H9 (cell line): ENCODE measurements at regions not wholly inside any gene's neighbourhood (a gene's known extent, or its start where the extent isn't known, plus 50 kb on each side); places are given as distances from the start of the nearest gene placed in this dataset.

Source experiments
- DNase-seq: peaks from one replicate; pipeline ENCODE4 v3.0.0-alpha.2; 2017
- H2AFZ ChIP-seq: one replicate; pipeline ENCODE4 v1.6.1; 2013; ENCODE audit warnings: mild to moderate bottlenecking, low read length, control low read depth, moderate library complexity
- H2AK5ac ChIP-seq: 2 replicates; pipeline ENCODE4 v1.6.1; 2013; ENCODE audit warnings: low read length, control low read depth, mixed read lengths; ENCODE audit not compliant: insufficient read length
- H2BK120ac ChIP-seq: one replicate; pipeline ENCODE4 v1.6.1; 2013; ENCODE audit warnings: low read depth, mild to moderate bottlenecking, low read length, control low read depth, inconsistent platforms; ENCODE audit not compliant: poor library complexity, severe bottlenecking
- H2BK12ac ChIP-seq: 2 replicates; pipeline ENCODE4 v1.6.1; 2013; ENCODE audit warnings: low read length, control low read depth, mixed read lengths, low read depth; ENCODE audit not compliant: insufficient read length
- H2BK15ac ChIP-seq: 2 replicates; pipeline ENCODE4 v1.6.1; 2013; ENCODE audit warnings: low read depth, low read length, control low read depth
- H2BK20ac ChIP-seq: one replicate; pipeline ENCODE4 v1.6.1; 2013; ENCODE audit warnings: low read depth, mild to moderate bottlenecking, low read length, control low read depth, inconsistent platforms; ENCODE audit not compliant: poor library complexity, severe bottlenecking
- H2BK5ac ChIP-seq: 2 replicates; pipeline ENCODE4 v1.6.1; 2013; ENCODE audit warnings: low read length, control low read depth, mixed read lengths; ENCODE audit not compliant: insufficient read length
- H3K14ac ChIP-seq: 2 replicates; pipeline ENCODE4 v1.6.1; 2013; ENCODE audit warnings: low read length, control low read depth; ENCODE audit not compliant: insufficient read depth
- H3K18ac ChIP-seq: 2 replicates; pipeline ENCODE4 v1.6.1; 2013; ENCODE audit warnings: low read depth, mild to moderate bottlenecking, mixed read lengths, low read length, control low read depth; ENCODE audit not compliant: insufficient read length
- H3K23ac ChIP-seq: 2 replicates; pipeline ENCODE4 v1.6.1; 2013; ENCODE audit warnings: low read length, control low read depth, mixed read lengths, low read depth; ENCODE audit not compliant: insufficient read length
- H3K23me2 ChIP-seq: 2 replicates; pipeline ENCODE4 v1.6.1; 2013; ENCODE audit warnings: low read depth, mild to moderate bottlenecking, mixed read lengths, low read length, control low read depth; ENCODE audit not compliant: insufficient read length, poor library complexity, severe bottlenecking
- H3K27ac ChIP-seq: 2 replicates; pipeline ENCODE4 v1.5.1; 2013; ENCODE audit warnings: low read length, control low read depth, mixed read lengths, low read depth; ENCODE audit not compliant: insufficient read length
- H3K27me3 ChIP-seq: 2 replicates; pipeline ENCODE4 v1.6.1; 2013; ENCODE audit warnings: low read length, control low read depth, inconsistent platforms; ENCODE audit not compliant: insufficient read depth
- H3K4ac ChIP-seq: 2 replicates; pipeline ENCODE4 v1.6.1; 2013; ENCODE audit warnings: low read depth, mild to moderate bottlenecking, control low read depth, inconsistent platforms, low read length, moderate library complexity
- H3K4me1 ChIP-seq: 2 replicates; pipeline ENCODE4 v1.6.1; 2013; ENCODE audit warnings: low read length, control low read depth, inconsistent platforms; ENCODE audit not compliant: insufficient read depth
- H3K4me2 ChIP-seq: 2 replicates; pipeline ENCODE4 v1.6.1; 2013; ENCODE audit warnings: low read length, control low read depth, mixed read lengths; ENCODE audit not compliant: insufficient read length, insufficient read depth
- H3K56ac ChIP-seq: 2 replicates; pipeline ENCODE4 v1.6.1; 2013; ENCODE audit warnings: low read depth, mild to moderate bottlenecking, mixed read lengths, low read length, control low read depth; ENCODE audit not compliant: insufficient read length
- H3K79me1 ChIP-seq: 2 replicates; pipeline ENCODE4 v1.6.1; 2013; ENCODE audit warnings: low read depth, mild to moderate bottlenecking, moderate library complexity, low read length, control low read depth, inconsistent platforms; ENCODE audit not compliant: insufficient read depth, poor library complexity, severe bottlenecking
- H3K79me2 ChIP-seq: 2 replicates; pipeline ENCODE4 v1.6.1; 2013; ENCODE audit warnings: low read length, control low read depth, inconsistent platforms; ENCODE audit not compliant: insufficient read depth
- H3K9ac ChIP-seq: 2 replicates; pipeline ENCODE4 v1.6.1; 2013; ENCODE audit warnings: low read length, control low read depth, mixed read lengths; ENCODE audit not compliant: insufficient read length; ENCODE audit errors: extremely low read depth
- H3K9me3 ChIP-seq: one replicate; pipeline ENCODE4 v1.6.1; 2013; ENCODE audit warnings: low read depth, low read length, inconsistent platforms; ENCODE audit not compliant: control insufficient read depth
- H3T11ph ChIP-seq: one replicate; pipeline ENCODE4 v1.6.1; 2013; ENCODE audit warnings: mild to moderate bottlenecking, low read length, control low read depth, inconsistent platforms
- H4K20me1 ChIP-seq: one replicate; pipeline ENCODE4 v1.6.1; 2013; ENCODE audit not compliant: control insufficient read depth, insufficient read length, insufficient read depth
- H4K5ac ChIP-seq: 2 replicates; pipeline ENCODE4 v1.6.1; 2013; ENCODE audit warnings: low read depth, mild to moderate bottlenecking, mixed read lengths, low read length, control low read depth; ENCODE audit not compliant: insufficient read length
- H4K8ac ChIP-seq: replicated peaks from 2 replicates; pipeline ENCODE4 v1.6.1; 2013; ENCODE audit warnings: low read length, control low read depth, mixed read lengths, low read depth; ENCODE audit not compliant: insufficient read length
- H4K91ac ChIP-seq: 2 replicates; pipeline ENCODE4 v1.6.1; 2013; ENCODE audit warnings: low read depth, mild to moderate bottlenecking, moderate library complexity, mixed read lengths, low read length, control low read depth; ENCODE audit not compliant: insufficient read length
- H3K27ac Mint-ChIP-seq, 3 experiments: 2 replicates in 2 of 3; 3 replicates in 1 of 3; pipeline ENCODE4 v1.8.0; 2020 to 2021; ENCODE audit warnings: mixed read lengths in 3 of 3, mild to moderate bottlenecking in 1 of 3, moderate library complexity in 1 of 3
- H3K27me3 Mint-ChIP-seq: 2 replicates; pipeline ENCODE4 v1.8.0; 2021; ENCODE audit warnings: low read depth, mild to moderate bottlenecking, moderate library complexity, mixed read lengths
- H3K36me3 Mint-ChIP-seq, 3 experiments: 2 replicates in 2 of 3; 3 replicates in 1 of 3; pipeline ENCODE4 v1.8.0; 2020 to 2021; ENCODE audit warnings: low read depth in 3 of 3, mixed read lengths in 3 of 3; ENCODE audit not compliant: insufficient read depth in 1 of 3
- H3K4me1 Mint-ChIP-seq, 2 experiments: 2 replicates each; pipeline ENCODE4 v1.8.0; 2020; ENCODE audit warnings: mixed read lengths in 2 of 2
- H3K4me3 Mint-ChIP-seq, 2 experiments: 2 replicates in 1 of 2; 3 replicates in 1 of 2; pipeline ENCODE4 v1.8.0; 2020 to 2021; ENCODE audit warnings: mild to moderate bottlenecking in 2 of 2, mixed read lengths in 2 of 2, moderate library complexity in 1 of 2
- H3K9me3 Mint-ChIP-seq, 2 experiments: 2 replicates in 1 of 2; 3 replicates in 1 of 2; pipeline ENCODE4 v1.8.0; 2020; ENCODE audit warnings: mild to moderate bottlenecking in 2 of 2, mixed read lengths in 2 of 2, moderate library complexity in 1 of 2
- CTCF ChIP-seq: fragments of 200-600 bp; sonication (generic); conservative IDR thresholded peaks from 3 replicates; pipeline ENCODE4 v1.8.0; 2021; ENCODE audit warnings: antibody characterized with exemption, mild to moderate bottlenecking
- WGBS: extraction: QIAGEN DNeasy Blood & Tissue Kit; methylation state at CpG from one replicate; pipeline ENCODE4 v1.1.7; 2013; ENCODE audit warnings: missing lambda C conversion rate, low lambda C conversion rate, mixed read lengths; ENCODE audit not compliant: insufficient read length; ENCODE audit errors: extremely low coverage; 5-methylcytosine and 5-hydroxymethylcytosine counted together

GRCh38 chr13:68292601-68293000 is 1062.5 kb upstream of the PCDH9 start:
- H3K79me1 ChIP-seq: no peaks in the 10 kb centered on the region
- Mint-ChIP-seq H3K36me3 (no peaks in the 10 kb centered on the region), H3K9me3 (no peaks in the 10 kb centered on the region), H3K27me3 (no peaks in the 10 kb centered on the region), H3K4me1 (no peaks in the 10 kb centered on the region), H3K4me3 (no peak overlapping the region), H3K27ac (no peak overlapping the region)
- no peaks in the 10 kb centered on the region for H3K4me1 ChIP-seq
- no peak overlapping the region for H2AK5ac ChIP-seq
- no peak overlapping the region for H3T11ph ChIP-seq
- no peak overlapping the region for H2BK20ac ChIP-seq
- no peak overlapping the region for H2BK120ac ChIP-seq
- no CpG with 5 or more reads among the region's 2 CpGs for whole genome bisulfite sequencing
- no peak overlapping the region for H2BK12ac ChIP-seq
- no peak overlapping the region for H3K4me2 ChIP-seq
- no peak for TF ChIP-seq CTCF
- no peaks in the 10 kb centered on the region for H3K27me3 ChIP-seq
- DNase-seq: no peak
- H3K23me2 ChIP-seq: no peaks in the 10 kb centered on the region
- no peak overlapping the region for H4K8ac ChIP-seq
- no peak overlapping the region for H3K27ac ChIP-seq
- H4K91ac ChIP-seq: no peak overlapping the region
- no peak overlapping the region for H4K5ac ChIP-seq
- no peak overlapping the region for H2BK5ac ChIP-seq
- no peak overlapping the region for H3K4ac ChIP-seq
- H3K9ac ChIP-seq: no peak overlapping the region
- H3K18ac ChIP-seq: no peak overlapping the region
- no peak overlapping the region for H2AFZ ChIP-seq
- H3K56ac ChIP-seq: no peak overlapping the region
- no peaks in the 10 kb centered on the region for H3K79me2 ChIP-seq
- no peaks in the 10 kb centered on the region for H3K9me3 ChIP-seq
- no peak overlapping the region for H3K23ac ChIP-seq
- no peak overlapping the region for H2BK15ac ChIP-seq
- H4K20me1 ChIP-seq: no peaks in the 10 kb centered on the region
- no peak overlapping the region for H3K14ac ChIP-seq
